Rectal smooth muscle tissue (tissue), 1 donor: ENCODE measurements at regions not wholly inside any gene's neighbourhood (a gene's known extent, or its start where the extent isn't known, plus 50 kb on each side); places are given as distances from the start of the nearest gene placed in this dataset.

Experiments
- H3K27ac ChIP-seq: one replicate; pipeline ENCODE4 v1.7.0; 2013; ENCODE audit warnings: low read depth, low read length, inconsistent platforms
- H3K27me3 ChIP-seq: one replicate; pipeline ENCODE4 v1.7.0; 2013; ENCODE audit warnings: low read length; ENCODE audit not compliant: control insufficient read depth, insufficient read depth
- H3K36me3 ChIP-seq: one replicate; pipeline ENCODE4 v1.7.0; 2013; ENCODE audit warnings: low read length; ENCODE audit not compliant: control insufficient read depth, insufficient read depth
- H3K4me1 ChIP-seq: one replicate; pipeline ENCODE4 v1.7.0; 2013; ENCODE audit warnings: low read length; ENCODE audit not compliant: control insufficient read depth, insufficient read depth
- H3K4me3 ChIP-seq: one replicate; pipeline ENCODE4 v1.7.0; 2013; ENCODE audit warnings: low read length
- H3K9ac ChIP-seq: one replicate; pipeline ENCODE4 v1.7.0; 2013; ENCODE audit warnings: low read length

GRCh38 chr5:4983701-4984100 lies 156.4 kb upstream of the ADAMTS16 start:
- no peaks in the 10 kb centered on the region for H3K36me3 ChIP-seq
- H3K4me3 ChIP-seq: no peak overlapping the region
- no peaks in the 10 kb centered on the region for H3K4me1 ChIP-seq
- H3K27ac ChIP-seq: no peak overlapping the region
- H3K9ac ChIP-seq: no peak overlapping the region
- no peaks in the 10 kb centered on the region for H3K27me3 ChIP-seq

- Histone ChIP-seq H3K4me1 (no peaks in the 10 kb centered on the region), H3K9ac (no peak overlapping the region), H3K4me3 (no peak overlapping the region), H3K27ac (no peak overlapping the region), H3K36me3 (no peaks in the 10 kb centered on the region), H3K27me3 (no peaks in the 10 kb centered on the region)
These were observed 155.7 kb upstream of the ADAMTS16 start for GRCh38 chr5:4984461-4984860.

GRCh38 chr5:4987431-4987830 lies 152.7 kb upstream of the ADAMTS16 start:
- Histone ChIP-seq H3K27me3 (no peaks in the 10 kb centered on the region), H3K4me1 (no peaks in the 10 kb centered on the region), H3K27ac (no peak overlapping the region), H3K9ac (no peak overlapping the region), H3K36me3 (no peaks in the 10 kb centered on the region), H3K4me3 (no peak overlapping the region)

DNA sequence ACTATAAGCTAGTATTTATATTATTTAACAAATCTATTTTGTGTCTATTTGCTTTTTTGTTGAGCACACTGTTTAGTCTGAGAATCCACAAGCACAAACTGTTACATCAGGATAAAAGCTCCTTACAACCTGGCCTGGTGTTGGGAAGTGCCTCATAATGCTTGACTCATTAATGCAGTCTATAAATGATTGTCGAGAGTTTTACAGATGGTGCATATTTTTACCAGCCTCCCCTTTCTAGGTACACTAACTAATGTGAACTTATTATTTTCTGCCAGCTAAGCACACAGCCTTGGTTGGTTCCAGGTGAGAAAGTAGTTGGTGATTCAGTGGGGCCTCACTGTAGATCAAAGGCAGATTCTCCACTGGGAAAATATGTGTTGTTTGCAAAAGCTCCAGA lies 151.0 kb upstream of the ADAMTS16 start:
- no peak overlapping the region for H3K9ac ChIP-seq
- no peaks in the 10 kb centered on the region for H3K4me1 ChIP-seq
- H3K36me3 ChIP-seq: no peaks in the 10 kb centered on the region
- no peak overlapping the region for H3K4me3 ChIP-seq
- H3K27ac ChIP-seq: no peak overlapping the region
- H3K27me3 ChIP-seq: no peaks in the 10 kb centered on the region

DNA sequence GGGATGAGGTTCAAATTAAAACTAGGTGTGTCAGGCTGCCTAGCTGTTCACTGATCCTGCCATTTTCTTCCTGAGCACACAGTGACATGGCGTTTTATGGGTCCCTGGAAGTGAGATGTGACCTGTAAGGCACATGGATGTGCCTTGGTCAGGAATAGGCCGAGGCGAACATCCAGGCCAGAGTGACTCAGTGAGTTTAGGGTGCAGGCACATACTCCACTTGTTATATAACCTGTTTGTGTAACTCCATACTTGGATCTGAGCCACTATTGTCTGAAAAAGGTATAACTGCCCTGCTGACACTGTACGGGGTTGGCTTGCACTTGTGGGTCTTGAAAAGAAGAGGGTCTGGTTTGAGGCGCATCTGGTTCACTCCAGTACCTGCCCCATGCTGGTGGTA lies 150.1 kb upstream of the ADAMTS16 start:
- Histone ChIP-seq H3K36me3 (no peaks in the 10 kb centered on the region), H3K27ac (no peak overlapping the region)

GRCh38 chr5:4990462-4990861 lies 149.7 kb upstream of the ADAMTS16 start:
- Histone ChIP-seq H3K9ac (no peak overlapping the region), H3K4me3 (no peak overlapping the region), H3K36me3 (no peaks in the 10 kb centered on the region), H3K27me3 (no peaks in the 10 kb centered on the region), H3K27ac (no peak overlapping the region), H3K4me1 (no peaks in the 10 kb centered on the region)

More for the DNA sequence above, 150.1 kb upstream of the ADAMTS16 start:
- H3K9ac ChIP-seq: no peak overlapping the region
- H3K4me1 ChIP-seq: no peaks in the 10 kb centered on the region
- no peak overlapping the region for H3K4me3 ChIP-seq
- H3K27me3 ChIP-seq: no peaks in the 10 kb centered on the region

- Histone ChIP-seq H3K9ac (no peak overlapping the region), H3K36me3 (no peaks in the 10 kb centered on the region), H3K27me3 (no peaks in the 10 kb centered on the region), H3K27ac (no peak overlapping the region), H3K4me3 (no peak overlapping the region), H3K4me1 (no peaks in the 10 kb centered on the region)
These were observed 148.2 kb upstream of the ADAMTS16 start for GRCh38 chr5:4991925-4992324.

DNA sequence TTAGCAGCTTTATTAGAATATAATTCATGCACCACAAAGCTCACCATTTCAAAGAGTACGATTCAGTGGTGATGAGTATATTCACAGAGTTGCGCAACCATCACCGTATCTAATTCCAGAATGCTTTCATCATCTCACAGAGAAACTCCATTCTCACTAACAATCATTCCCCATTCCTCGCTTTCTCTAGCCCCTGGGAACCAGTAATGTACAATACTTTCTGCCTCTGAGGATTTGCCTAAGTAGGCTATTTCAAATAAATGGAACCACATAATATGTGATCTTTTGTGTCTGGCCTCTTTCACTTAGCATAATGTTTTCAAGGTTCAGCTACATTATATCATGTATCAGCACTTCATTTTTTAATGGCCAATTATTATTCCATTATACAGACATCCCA lies 145.1 kb upstream of the ADAMTS16 start:
- H3K36me3 ChIP-seq: no peaks in the 10 kb centered on the region

GRCh38 chr5:5005353-5005752 lies 134.8 kb upstream of the ADAMTS16 start:
- no peak overlapping the region for H3K9ac ChIP-seq
- no peaks in the 10 kb centered on the region for H3K27me3 ChIP-seq
- H3K36me3 ChIP-seq: no peaks in the 10 kb centered on the region
- H3K4me3 ChIP-seq: no peak overlapping the region
- no peak overlapping the region for H3K27ac ChIP-seq
- no peaks in the 10 kb centered on the region for H3K4me1 ChIP-seq

More for the DNA sequence above, 145.1 kb upstream of the ADAMTS16 start:
- Histone ChIP-seq H3K4me1 (no peaks in the 10 kb centered on the region), H3K9ac (no peak overlapping the region), H3K27me3 (no peaks in the 10 kb centered on the region), H3K27ac (no peak overlapping the region), H3K4me3 (no peak overlapping the region)

DNA sequence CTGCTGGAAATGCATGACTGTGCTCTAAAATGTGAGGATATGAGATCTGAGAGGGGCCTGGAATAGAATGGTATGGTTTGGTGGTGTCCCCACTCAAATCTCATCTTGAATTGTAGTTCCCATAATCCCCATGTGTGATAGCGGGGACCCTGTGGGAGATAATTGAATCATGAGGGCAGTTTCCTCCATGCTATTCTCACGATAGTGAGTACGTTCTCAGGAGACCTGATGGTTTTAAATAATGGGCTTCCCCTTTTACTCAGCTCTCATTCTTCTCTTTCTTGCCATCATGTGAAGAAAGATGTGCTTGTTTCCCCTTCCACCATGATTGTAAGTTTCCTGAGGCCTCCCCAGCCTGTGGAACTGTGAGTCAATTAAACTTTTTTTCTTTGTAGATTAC lies 133.6 kb upstream of the ADAMTS16 start:
- Histone ChIP-seq H3K9ac (no peak overlapping the region), H3K4me1 (no peaks in the 10 kb centered on the region), H3K27ac (no peak overlapping the region), H3K4me3 (no peak overlapping the region), H3K36me3 (no peaks in the 10 kb centered on the region), H3K27me3 (no peaks in the 10 kb centered on the region)

DNA sequence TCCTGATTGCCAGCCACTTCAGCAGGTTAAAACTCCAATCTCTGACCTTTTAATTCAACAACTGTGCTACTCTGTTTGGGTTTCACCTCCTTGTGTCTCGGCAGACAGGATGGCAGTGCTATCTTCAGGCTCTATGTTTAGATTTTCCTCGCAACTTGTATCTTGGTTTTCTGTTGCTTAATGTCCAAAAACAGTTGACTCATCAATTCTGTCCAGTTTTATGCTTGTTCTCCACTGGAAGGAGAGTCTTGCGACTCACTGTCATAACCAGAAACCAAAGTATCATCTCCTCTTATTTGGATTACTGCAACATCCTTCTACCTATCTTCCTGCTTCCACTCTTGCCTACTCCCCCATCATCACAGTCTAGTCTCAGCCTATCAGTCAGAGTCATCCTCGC lies 130.9 kb upstream of the ADAMTS16 start:
- H3K27ac ChIP-seq: no peak overlapping the region
- no peak overlapping the region for H3K4me3 ChIP-seq
- H3K9ac ChIP-seq: no peak overlapping the region
- H3K27me3 ChIP-seq: no peaks in the 10 kb centered on the region
- no peaks in the 10 kb centered on the region for H3K4me1 ChIP-seq
- no peaks in the 10 kb centered on the region for H3K36me3 ChIP-seq

GRCh38 chr5:5011151-5011550 lies 129.0 kb upstream of the ADAMTS16 start:
- Histone ChIP-seq H3K4me1 (no peaks in the 10 kb centered on the region), H3K27ac (no peak overlapping the region), H3K4me3 (no peak overlapping the region), H3K36me3 (no peaks in the 10 kb centered on the region), H3K27me3 (no peaks in the 10 kb centered on the region), H3K9ac (no peak overlapping the region)

GRCh38 chr5:5014586-5015235 lies 125.4 kb upstream of the ADAMTS16 start:
- Histone ChIP-seq H3K36me3 (no peaks in the 10 kb centered on the region), H3K27me3 (no peaks in the 10 kb centered on the region), H3K9ac (no peak overlapping the region), H3K4me1 (no peaks in the 10 kb centered on the region), H3K27ac (no peak overlapping the region), H3K4me3 (no peak overlapping the region)
